Mucosa of descending colon (tissue), 3 donors: ENCODE measurements at regions not wholly inside any gene's neighbourhood (a gene's known extent, or its start where the extent isn't known, plus 50 kb on each side); places are given as distances from the start of the nearest gene placed in this dataset.
A peak's percentile ranks its signal among the peaks of the same experiment; 100 is the strongest.
"Not testable (repeated sequence)": the region's sequence is repeated elsewhere in the genome, so short reads cannot be mapped to it uniquely, and the experiment has no call there.

ENCODE experiments used
- ATAC-seq: fragments of 200-7000 bp; cut with Tn5 transposase; one replicate; pipeline ENCODE4 v1.9.1; 2020; ENCODE audit warnings: mild to moderate bottlenecking, moderate library complexity
- DNase-seq, 3 donors: peaks; one replicate each; pipeline ENCODE4 v3.0.0-alpha.2; 2020
- H3K36me3 ChIP-seq: fragments of 200-600 bp; one replicate; pipeline ENCODE4 v1.8.0; 2021; ENCODE audit warnings: low read depth, mild to moderate bottlenecking
- H3K4me1 ChIP-seq: fragments of 200-600 bp; one replicate; pipeline ENCODE4 v1.8.0; 2021; ENCODE audit warnings: low read depth, mild to moderate bottlenecking
- H3K4me3 ChIP-seq: fragments of 200-600 bp; one replicate; pipeline ENCODE4 v1.8.0; 2021; ENCODE audit warnings: mild to moderate bottlenecking
- H3K9me3 ChIP-seq: fragments of 200-600 bp; one replicate; pipeline ENCODE4 v1.8.0; 2021; ENCODE audit warnings: mild to moderate bottlenecking
- intact Hi-C, 2 donors: fragments of 100-400 bp; cut with DNase I in 1 of 2; cut with micrococcal nuclease in 1 of 2; formaldehyde crosslinking; loops; one replicate each; pipeline versions ENCODE4 v1.11.0 to v1.11.1; 2022; cut with DNase I, micrococcal nuclease
- TF ChIP-seq, protein P1 (sequence below): fragments of 200-600 bp; IDR thresholded peaks from one replicate; pipeline ENCODE4 v1.8.0; 2022; ENCODE audit warnings: antibody characterized with exemption, mild to moderate bottlenecking
- donor health status: DM: no; HTN: no; CAD: no; lungs with moderate emphysema.
- donor health status: DM: no; HTN: no; CAD: no.
- donor health status: DM: no; HTN: yes; CAD: no.

- DNase-seq (no peak), ATAC-seq (no peak)
- TF ChIP-seq, protein P1, sequence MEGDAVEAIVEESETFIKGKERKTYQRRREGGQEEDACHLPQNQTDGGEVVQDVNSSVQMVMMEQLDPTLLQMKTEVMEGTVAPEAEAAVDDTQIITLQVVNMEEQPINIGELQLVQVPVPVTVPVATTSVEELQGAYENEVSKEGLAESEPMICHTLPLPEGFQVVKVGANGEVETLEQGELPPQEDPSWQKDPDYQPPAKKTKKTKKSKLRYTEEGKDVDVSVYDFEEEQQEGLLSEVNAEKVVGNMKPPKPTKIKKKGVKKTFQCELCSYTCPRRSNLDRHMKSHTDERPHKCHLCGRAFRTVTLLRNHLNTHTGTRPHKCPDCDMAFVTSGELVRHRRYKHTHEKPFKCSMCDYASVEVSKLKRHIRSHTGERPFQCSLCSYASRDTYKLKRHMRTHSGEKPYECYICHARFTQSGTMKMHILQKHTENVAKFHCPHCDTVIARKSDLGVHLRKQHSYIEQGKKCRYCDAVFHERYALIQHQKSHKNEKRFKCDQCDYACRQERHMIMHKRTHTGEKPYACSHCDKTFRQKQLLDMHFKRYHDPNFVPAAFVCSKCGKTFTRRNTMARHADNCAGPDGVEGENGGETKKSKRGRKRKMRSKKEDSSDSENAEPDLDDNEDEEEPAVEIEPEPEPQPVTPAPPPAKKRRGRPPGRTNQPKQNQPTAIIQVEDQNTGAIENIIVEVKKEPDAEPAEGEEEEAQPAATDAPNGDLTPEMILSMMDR: no peak
- Histone ChIP-seq H3K4me3 (no peak overlapping the region), H3K9me3 (peaks cover 49% of the 10 kb centered on the region), H3K36me3 (no peaks in the 10 kb centered on the region), H3K4me1 (no peaks in the 10 kb centered on the region)
- intact Hi-C loops: no loop called here
Measured at GRCh38 chr20:30963591-30963990, 293.9 kb upstream of the DEFB115 start.

DNA sequence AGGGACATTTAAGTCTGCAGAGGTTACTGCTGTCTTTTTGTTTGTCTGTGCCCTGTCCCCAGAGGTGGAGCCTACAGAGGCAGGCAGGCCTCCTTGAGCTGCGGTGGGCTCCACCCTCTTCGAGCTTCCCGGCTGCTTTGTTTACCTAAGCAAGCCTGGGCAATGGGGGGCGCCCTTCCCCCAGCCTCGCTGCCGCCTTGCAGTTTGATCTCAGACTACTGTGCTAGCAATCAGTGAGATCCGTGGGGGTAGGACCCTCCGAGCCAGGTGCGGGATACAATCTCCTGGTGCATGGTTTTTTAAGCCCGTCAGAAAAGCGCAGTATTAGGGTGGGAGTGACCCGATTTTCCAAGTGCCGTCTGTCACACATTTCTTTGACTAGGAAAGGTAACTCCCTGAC, 281.6 kb upstream of the DEFB115 start:
- peak in 1 of 3 donors; percentile 9 for DNase-seq
- H3K4me3 ChIP-seq, H3K36me3 ChIP-seq, ATAC-seq, H3K4me1 ChIP-seq, intact Hi-C loops: not testable (repeated sequence)
- peaks cover 33% of the 10 kb centered on the region for H3K9me3 ChIP-seq

- TF ChIP-seq, protein P1: no peak
- intact Hi-C loops: no loop called here
Measured at GRCh38 chr20:30985386-30985785, 272.1 kb upstream of the DEFB115 start.

More at GRCh38 chr20:30985386-30985785, 272.1 kb upstream of the DEFB115 start:
- H3K4me3 ChIP-seq: no peak overlapping the region
- no peak for ATAC-seq
- no peaks in the 10 kb centered on the region for H3K36me3 ChIP-seq
- peaks cover 49% of the 10 kb centered on the region for H3K9me3 ChIP-seq
- no peaks in the 10 kb centered on the region for H3K4me1 ChIP-seq
- peak in 1 of 3 donors; percentile 28 for DNase-seq
